NCI-H1092 (cell line): ENCODE measurements at regions not wholly inside any gene's neighbourhood (a gene's known extent, or its start where the extent isn't known, plus 50 kb on each side); places are given as distances from the start of the nearest gene placed in this dataset.

Experiments used
- DNase-seq: peaks from one replicate; lab custom pipeline; 2025; lab: John Stamatoyannopoulos, UW

DNA sequence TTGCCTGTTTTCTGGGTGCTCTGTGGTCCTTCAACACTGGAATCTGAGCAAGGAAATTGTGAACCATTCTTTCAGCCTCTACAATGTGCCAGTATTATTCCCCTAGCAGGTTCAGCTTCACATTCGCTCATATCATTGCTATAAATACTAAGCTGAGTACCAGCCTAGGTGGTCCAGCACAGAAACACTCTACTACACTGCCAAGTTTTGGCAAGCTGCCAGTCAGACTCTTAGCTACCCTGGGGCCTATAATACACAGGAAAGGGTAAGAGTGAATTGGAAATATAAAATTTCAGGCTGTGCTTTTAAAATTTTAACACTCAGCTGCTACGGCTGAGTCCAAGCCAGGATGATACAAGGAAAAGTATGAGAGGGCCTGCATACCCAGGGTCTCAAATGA, 49.9 kb upstream of the PPP1R3A start:
- DNase-seq = peak; percentile 20
